GM19351 (cell line): ENCODE measurements at regions not wholly inside any gene's neighbourhood (a gene's known extent, or its start where the extent isn't known, plus 50 kb on each side); places are given as distances from the start of the nearest gene placed in this dataset.

ENCODE experiments used
- ATAC-seq: cut with Tn5 transposase; IDR thresholded peaks from one replicate; pipeline ENCODE4 v1.9.1; 2021; ENCODE audit warnings: mild to moderate bottlenecking, moderate library complexity; ENCODE audit not compliant: unreplicated experiment

DNA sequence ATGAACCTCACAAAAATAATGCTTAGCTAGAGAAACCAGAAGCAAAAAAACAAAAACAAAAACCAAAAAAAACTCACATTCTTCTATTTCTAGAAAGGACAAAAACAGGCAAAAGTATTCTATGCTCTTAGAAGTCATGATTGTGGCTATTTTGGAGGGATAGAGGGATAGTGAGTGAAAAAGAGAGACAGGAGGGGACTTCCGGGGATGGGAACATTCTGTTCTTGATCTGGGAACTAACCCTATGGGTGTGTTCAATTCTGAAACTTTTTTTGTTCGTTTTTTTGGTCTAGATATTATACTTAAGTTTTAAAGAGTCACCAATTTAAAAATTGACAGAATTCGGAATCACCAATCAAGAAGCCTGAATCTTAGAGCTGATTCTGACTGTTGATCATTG is 120.0 kb upstream of the TPM1 start:
- no peak for ATAC-seq

DNA sequence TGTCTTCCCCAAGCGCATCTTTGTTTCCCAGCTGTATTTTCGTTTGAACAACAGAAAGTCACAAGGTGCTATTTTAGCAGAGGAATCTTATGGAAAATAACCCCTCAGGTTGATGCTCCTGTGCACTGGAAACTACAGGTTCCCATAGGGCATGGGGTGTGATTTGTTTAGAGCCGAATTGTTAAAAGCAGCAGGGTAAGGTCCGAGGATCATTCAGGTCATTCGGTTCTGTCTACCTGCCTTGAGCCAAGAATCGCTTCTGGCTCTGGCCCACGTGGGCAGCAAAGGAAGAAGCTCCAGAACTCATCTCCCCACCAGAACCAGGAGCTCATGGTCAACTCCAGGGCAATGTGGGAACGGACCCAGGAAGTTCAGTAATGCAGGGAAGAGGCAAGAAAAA is 116.7 kb upstream of the TPM1 start:
- ATAC-seq = no peak

DNA sequence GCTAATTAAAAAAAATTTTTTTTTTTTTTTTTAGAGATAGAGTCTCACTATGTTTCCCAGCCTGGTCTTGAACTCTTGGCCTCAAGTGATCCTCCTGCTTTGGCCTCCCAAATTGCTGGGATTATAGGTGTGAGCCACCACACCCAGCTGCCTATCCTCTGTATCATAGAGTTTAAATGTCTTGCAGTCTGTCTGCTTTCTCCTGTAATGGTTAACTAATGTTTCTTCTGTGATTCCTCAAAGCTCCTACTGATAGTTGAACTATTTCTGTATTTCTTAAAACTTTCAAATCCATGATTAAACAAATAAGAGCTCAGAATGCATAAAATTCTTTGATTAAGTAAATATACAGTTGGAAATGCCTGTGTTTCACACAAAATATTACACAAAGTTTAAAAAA is 115.4 kb upstream of the TPM1 start:
- ATAC-seq = no peak

DNA sequence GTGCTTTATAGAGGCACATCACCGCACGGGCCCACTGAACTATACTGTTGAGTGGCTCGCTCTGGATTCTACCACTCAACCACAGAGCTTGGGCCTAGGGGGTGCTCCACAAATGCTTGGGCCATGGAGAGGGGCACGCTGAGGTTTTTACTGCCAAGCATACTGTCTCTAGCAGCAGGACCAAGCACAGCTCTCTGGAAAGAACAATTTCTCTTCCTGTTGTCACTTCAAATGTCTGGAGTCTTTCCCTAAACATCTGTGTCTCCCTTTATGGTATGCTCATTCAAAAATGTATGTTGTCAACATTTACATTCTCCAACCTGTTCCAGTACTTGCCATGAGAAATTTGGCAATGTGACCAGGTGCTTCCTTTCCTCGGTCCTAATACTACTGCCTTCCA is 114.7 kb upstream of the TPM1 start:
- ATAC-seq = no peak

DNA sequence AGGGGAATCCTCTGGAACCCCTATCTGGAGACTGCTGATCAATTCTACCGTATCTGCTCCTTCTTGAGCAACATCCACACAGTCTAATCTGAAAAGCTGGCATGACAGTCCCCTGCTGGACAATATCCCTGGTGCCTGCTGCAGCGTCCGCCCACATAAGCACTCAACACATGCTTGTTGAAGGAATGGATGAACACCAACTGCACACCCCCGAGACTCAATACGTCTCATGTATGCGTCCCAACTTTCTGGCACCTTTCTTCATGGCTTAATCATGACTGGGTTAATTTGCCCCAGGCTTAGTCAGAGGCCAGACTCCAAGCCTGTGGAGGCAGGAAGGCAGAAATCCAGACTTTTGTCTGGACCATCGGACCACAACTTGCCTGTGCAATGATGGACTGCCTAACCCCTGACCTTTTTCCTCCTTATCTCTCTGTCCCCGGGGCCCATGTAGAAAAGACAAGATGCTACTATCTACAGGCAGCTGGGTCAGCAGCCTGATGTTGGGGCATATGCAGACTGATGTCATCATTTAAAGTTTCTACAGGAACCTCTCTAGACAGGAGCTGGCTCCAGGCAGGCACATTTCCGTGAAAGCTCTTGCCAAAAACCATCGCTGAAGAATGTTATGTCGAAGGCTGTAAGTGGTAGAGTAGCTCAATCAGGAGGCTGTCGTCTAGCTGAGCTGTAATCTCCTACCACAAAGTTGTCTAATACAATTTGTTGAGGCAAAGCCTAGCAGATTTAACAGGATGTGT is 114.1 kb upstream of the TPM1 start:
- no peak for ATAC-seq

DNA sequence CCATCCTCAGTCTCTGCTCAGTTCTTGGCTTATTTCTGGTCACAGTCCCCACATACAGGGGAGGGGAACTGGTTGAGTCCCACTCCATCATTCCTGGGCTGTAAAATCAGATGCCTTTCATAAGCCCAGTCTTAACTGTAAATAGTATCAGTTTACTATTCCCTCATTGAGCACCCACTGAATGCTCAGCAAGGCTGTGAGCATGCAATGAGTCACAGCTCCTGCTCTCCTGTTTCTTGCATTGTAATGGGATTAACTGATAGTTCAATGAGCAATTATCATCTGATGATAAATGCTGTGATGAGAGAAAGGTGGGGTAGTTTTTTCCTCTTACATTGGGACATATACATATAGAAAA is 113.6 kb upstream of the TPM1 start:
- no peak for ATAC-seq

DNA sequence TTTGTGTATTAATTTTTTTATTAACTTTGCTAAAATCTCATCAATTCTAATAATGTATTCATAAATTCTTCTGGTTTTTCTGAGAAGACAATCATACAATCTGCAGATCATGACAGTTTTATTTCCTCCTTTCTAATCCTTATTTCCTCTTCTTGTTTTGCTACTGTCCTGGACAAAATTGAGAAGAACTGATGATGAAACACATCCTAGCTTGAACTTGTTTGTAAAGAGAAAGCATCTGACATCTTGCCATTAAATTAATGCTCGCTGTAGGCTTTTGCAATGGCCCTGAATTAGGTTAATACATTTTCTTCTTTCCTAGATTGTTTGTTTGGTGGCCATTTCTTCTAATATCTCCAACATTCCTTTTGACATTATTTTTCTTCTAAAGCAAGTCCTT is 110.9 kb upstream of the TPM1 start:
- no peak for ATAC-seq

DNA sequence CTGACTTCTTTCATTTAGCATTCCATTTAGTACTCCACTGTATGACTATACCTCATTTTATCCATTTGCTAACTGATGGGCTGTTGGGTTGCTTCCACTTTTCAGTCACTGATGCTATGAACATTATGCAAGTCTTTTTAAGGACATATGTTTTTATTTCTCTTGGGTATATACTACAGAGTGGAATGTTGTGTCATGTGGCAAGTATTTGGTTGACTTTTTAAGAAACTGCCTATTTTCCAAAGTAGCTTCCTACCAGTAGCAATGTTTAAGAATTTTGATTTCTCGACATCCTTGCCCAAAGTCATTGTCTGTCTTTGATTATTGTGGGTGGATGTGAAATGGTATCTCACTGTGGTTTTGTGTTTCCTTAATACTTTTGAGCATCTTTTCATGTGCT is 110.1 kb upstream of the TPM1 start:
- no peak for ATAC-seq

DNA sequence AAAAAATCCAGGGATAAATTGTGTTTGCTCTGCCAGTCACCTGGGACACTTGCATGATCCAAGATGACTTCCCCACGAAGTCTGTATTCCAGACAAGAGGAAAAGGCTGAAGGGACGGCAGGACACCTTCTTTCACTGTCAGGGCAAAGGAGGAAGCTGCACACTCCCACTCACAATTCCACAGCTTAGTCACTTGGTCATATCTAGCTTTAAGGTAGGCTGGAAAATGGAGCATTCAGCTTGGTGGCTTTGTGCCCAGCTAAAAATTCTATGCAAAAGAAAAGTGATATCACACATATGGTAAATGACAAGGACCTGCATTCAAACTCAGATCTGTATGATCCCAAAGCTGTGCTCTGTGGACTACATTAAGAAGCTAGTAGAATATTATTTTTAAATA is 109.2 kb upstream of the TPM1 start:
- no peak for ATAC-seq

DNA sequence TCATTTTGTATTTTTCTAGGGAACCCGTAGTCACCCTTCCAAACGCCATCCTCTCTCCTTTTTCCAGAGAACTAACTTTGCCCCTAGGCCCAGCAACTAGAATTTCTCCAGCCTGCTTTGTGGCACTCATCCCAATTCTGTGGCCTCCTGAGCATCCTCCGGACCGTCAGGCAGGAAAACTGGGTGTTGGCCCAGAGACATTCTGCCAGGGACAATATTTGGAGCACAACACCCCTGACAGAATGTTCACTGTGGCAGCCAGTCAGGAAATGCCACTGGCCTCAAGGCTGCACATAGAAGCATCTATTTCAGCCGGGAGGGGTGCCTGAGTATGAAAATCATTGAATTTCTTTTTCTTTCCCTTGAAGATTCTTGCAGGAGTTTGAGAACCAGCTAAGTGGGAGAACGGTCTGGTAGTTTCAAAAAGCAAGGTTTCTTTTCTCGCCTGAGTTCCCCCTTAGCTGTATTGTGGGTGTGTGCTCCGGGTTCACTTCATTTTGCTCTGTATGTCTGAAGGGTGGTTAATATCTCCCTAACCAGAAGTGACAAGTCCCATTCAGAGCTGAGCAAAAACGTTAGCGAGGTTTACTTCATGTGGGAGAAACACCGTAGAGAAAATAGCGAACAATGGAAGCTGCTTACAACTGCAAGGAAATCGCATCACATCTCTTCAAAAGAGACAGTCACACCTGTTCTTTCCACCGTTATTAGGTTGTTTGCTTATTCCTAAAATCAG is 108.1 kb upstream of the TPM1 start:
- no peak for ATAC-seq

DNA sequence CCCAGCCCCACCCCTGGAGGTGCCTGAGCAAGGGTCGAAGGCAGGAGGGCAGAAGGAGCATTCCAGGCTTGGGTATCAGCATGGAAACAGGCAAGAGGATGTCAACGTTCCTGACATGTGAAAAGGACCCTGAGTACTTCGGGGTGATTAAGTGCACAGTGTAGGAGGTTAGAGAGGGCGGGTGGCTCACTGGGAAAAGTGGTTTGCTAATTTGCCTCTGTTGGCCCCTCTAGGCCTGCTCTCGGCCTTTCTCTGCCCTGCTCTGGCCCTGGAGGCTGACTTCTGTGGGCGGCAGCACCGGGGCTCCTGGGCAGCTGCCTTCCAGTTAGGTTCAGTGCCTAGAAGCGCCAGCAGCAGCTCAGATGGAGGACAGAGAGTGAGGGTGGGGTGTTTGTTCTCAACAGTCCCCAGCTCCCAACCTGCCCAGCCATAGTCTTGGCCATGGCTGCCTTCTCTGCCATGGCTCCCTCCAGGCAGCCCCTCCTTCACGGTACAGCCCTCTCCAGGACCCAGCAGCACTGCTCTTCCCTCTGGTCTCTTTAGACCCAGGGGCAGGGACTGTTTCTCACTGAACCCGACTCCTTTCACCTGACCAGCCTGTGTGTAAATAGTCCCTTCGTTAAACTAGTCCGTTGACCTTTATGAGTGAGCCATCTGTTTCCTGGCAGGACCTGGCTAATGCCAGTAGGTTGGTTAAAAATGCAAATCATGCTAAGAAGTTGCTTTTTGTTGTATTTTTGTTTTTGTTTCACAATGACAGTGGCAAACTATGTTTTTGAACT is 107.1 kb upstream of the TPM1 start:
- ATAC-seq = peak; percentile 37

DNA sequence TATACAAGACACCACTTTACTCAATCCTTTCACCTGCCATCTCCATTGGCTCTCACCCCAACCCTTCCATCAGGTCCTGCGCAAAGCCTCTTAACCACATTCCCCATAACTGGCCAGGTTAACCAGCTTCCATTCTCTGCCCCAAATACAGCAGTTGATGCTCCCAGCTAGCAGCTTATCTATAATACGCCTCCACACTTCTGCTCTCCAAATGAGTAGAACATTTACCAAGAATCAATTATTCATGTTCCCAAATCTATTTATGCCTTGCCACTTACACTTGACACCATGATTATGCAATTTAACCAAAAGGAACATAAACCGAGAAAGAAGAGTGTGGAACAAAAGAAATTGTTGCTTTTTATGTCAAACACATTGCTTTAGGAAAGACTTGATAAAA is 103.7 kb upstream of the TPM1 start:
- no peak for ATAC-seq

DNA sequence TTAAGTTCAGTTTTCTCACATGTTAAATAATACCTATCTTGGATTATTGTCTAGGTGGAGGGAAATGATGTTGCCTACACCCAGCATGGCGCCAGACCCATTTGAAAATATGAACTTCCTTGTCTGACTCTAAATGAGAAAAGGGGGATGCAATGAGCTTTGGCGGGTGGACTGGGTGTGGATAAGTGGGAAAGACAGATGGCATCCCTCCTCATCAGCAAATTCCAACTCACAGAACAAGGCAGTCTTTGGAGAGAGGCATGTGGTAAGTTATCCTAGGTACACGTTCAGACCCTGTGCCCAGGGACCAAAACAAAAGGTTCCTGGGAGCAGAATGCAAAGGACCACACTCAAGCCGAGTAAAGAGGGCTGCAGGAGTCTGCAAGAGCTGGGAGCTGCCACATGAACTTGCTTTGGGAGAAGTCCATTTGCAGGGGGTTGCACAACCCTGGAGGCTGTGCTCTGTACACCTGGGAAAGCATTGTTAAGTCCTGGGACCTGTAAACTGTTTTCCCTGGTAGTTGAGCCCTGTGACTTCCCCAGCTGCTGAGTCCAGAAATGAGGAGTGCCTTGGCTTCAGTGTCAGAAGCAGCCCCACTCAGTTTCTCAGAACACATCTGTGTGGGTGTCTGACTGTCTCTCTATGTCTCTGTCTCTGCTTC is 102.3 kb upstream of the TPM1 start:
- ATAC-seq = no peak

DNA sequence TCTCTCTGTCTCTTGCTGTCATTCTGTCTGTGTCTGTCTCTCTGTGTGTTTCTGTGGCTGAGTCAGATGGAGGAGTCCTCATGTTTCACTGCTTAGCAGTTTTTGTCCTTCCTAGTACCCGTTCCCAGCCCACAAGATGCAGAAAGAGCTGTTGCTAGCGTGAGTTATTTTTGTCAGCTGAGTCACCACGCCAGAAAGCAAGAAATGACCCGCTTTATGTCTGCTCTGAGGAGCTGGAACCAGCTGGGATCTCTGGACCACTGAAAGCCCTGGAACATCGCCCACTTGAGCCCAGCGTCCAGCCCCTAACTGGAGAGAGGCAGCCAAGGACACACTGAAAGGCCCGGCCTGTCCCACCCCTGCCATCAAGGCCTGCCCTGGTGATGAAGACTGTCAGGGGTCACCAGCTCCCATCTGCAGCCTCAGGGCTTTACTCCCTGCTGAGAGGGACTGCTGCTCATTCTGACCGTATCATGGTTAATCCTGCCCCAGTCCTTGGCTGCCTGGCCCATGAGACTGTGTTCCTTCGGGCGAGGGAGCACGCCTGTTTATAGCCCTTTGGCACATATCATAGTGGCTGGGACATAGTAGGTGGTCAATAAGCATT is 101.7 kb upstream of the TPM1 start:
- ATAC-seq = peak; percentile 77

DNA sequence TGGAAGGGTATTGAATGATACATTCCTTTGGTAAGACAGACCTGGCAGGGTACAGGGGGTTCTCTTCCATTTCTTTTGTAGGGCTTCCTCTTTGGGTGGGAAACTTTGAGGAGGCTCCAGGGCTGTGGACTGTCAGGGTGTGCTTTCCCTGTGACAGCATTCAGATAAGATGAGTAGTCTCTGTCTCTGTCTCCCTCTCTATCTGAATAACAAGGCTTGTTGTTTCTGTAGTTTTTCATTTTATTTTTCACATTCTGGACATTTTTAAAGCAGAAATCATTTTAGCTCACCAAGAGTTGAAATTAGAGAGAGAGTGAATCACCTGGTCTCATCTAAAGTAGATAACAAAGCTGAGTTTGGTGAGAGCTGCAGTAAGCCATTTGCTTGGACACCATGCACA is 100.8 kb upstream of the TPM1 start:
- no peak for ATAC-seq

DNA sequence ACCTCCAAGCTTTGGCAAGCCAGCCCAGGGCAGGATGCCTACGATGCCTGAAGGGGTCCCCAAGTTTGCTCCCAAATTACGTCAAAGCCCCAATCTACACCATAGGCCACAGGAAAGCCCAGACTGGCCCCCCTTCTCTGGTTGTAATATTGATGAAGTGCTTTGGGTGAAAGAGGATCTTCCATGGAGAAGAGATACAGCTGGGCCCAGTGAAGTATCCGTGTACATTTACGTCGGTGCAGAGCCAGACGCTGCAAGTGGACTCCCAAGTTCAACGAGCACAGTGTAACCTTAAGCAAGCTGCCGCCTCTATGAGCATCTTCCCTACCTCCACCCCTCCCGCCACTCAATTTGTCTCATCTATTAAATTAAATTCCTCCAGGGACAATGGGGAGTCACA is 100.1 kb upstream of the TPM1 start:
- no peak for ATAC-seq

DNA sequence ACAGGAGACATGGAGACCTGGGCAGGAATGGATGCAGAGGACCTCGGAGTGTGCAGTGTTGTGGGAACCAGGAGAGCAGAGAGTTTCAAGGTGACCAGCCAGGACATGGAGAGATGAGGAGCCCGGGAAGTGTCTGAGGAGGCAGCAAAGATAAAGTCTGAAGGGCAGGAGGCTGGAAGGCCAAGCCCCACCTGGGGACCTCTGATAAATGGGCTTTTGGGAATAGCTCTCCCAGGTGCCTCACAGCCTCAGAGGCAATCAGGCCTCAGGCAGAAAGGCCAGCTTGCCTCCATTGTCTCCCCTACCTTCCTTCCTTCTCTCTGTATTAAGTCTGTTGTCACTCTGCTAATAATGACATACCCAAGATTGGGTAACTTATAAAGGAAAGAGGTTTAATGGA is 97.5 kb upstream of the TPM1 start:
- no peak for ATAC-seq

DNA sequence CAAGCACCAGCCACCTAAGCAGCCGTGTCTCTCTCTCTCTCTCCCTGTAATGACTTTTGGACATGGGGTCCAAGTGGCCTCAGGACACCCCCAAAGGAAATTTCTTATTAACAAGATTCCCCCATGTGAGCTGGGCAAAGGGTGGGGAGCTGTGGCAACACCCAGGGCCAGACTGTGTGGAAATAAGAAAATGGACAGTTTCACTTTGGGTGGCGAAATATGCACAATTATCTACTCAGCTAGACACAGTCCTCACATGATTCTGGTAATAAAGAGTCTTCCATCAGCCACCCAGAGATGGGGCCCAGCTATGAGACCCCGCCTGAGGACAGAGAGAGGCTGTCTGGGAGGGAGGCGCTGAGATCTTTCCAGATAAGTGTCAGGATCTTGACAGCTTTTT is 96.8 kb upstream of the TPM1 start:
- no peak for ATAC-seq

DNA sequence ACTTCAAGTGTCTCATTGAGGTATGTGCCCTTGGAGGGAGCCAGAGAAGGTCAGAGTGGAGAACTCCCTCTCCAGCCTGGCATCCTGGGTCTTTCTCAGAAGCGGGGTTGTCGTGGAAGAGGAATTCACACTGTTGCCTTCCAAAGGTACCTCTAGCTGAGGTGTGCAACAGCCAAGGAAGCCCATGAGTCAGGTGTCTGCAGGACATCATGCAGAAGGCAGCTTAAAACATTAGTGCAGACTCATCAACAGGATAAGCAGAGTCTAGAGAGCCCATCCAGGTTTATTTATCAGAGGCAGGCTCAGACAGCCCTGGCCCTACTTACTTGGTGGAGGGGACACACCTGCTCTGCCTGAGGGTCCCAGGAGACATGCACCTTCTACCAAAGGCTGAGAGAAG is 95.6 kb upstream of the TPM1 start:
- no peak for ATAC-seq

DNA sequence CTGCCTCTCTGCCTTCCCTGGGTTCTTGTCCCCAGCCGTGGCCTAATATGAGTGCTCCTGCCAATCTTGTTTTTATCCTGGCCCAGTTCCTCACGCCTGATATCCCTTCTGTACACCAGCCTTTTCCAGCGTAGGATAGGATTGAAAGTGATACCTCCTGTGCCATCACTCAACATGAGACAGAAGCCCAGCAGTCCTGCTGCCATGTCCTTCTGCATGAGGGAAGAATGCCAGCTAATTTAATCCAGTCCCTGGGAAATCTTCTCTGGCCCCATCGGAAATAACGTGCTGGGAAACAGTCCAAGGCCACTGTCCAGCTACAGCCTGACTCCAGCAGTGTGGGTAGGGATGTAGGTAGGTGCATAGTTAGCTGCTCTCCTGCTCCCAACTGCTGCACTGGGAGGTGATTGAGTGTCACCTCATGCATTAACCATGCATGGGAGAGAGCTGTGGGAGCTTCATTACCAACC is 92.0 kb upstream of the TPM1 start:
- ATAC-seq = no peak

DNA sequence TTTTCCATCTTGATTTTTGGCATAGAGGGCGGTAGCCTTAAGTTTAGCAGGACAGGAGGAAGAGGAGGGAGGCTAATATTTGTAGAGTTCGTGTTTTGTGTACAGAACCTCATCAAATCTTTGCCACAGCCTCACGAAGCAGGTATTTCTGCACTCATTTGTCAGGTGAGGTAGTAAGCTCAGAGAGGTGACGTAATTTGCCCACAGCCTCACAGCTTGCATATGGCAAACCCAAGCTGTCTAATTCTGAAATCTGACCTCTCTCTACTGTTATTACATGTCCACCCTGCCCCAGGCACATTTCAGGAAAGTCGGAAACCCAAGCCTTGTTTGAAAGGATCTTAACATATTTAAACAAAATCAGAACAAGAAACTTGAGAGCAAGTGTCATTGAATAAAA is 91.1 kb upstream of the TPM1 start:
- no peak for ATAC-seq
